Spleen (tissue), 11 donors: ENCODE measurements at regions not wholly inside any gene's neighbourhood (a gene's known extent, or its start where the extent isn't known, plus 50 kb on each side); places are given as distances from the start of the nearest gene placed in this dataset.
"Not testable (repeated sequence)": the region's sequence is repeated elsewhere in the genome, so short reads cannot be mapped to it uniquely, and the experiment has no call there.

Source experiments
- DNase-seq: peaks from one replicate; pipeline ENCODE4 v3.0.0-alpha.2; 2020
- H3K27ac ChIP-seq, 8 donors: fragments of 200-600 bp; sonication (generic) in 7 of 8; 1 replicate in 4 of 8; 2 replicates in 4 of 8; pipeline versions ENCODE4 v1.5.0 to v1.8.0; 2016 to 2021; ENCODE audit warnings: inconsistent platforms in 4 of 8, mild to moderate bottlenecking in 4 of 8, moderate library complexity in 1 of 8
- H3K27me3 ChIP-seq, 7 donors: fragments of 200-600 bp; sonication (generic) in 6 of 7; replicated peaks in 1 of 7; 1 replicate in 4 of 7; 2 replicates in 3 of 7; pipeline versions ENCODE4 v1.5.0 to v1.8.0; 2016 to 2021; ENCODE audit warnings: inconsistent platforms in 3 of 7, mild to moderate bottlenecking in 1 of 7
- H3K36me3 ChIP-seq, 6 donors: fragments of 200-600 bp; sonication (generic) in 5 of 6; 1 replicate in 4 of 6; 2 replicates in 2 of 6; pipeline versions ENCODE4 v1.5.0 to v1.8.0; 2016 to 2021; ENCODE audit warnings: inconsistent platforms in 2 of 6
- H3K4me1 ChIP-seq, 6 donors: fragments of 200-600 bp; sonication (generic) in 5 of 6; 1 replicate in 3 of 6; 2 replicates in 3 of 6; pipeline versions ENCODE4 v1.5.0 to v1.8.0; 2016 to 2021; ENCODE audit warnings: inconsistent platforms in 3 of 6
- H3K4me3 ChIP-seq, 8 donors: fragments of 200-600 bp; sonication (generic) in 7 of 8; 1 replicate in 4 of 8; 2 replicates in 4 of 8; pipeline versions ENCODE4 v1.5.0 to v1.8.0; 2016 to 2021; ENCODE audit warnings: inconsistent platforms in 4 of 8, mild to moderate bottlenecking in 4 of 8, moderate library complexity in 2 of 8
- H3K9me3 ChIP-seq, 8 donors: fragments of 200-600 bp; sonication (generic) in 7 of 8; 1 replicate in 4 of 8; 2 replicates in 4 of 8; pipeline versions ENCODE4 v1.5.0 to v1.8.0; 2016 to 2021; ENCODE audit warnings: inconsistent platforms in 4 of 8
- POLR2A ChIP-seq, 3 donors: fragments of 450-650 bp; IDR thresholded peaks; one replicate each; pipeline ENCODE4 v1.5.1; 2017; ENCODE audit warnings: antibody characterized with exemption in 3 of 3, mild to moderate bottlenecking in 1 of 3
- POLR2AphosphoS5 ChIP-seq, 3 donors: sonication (generic); formaldehyde crosslinking; IDR thresholded peaks; one replicate each; pipeline ENCODE4 v1.5.1; 2017; ENCODE audit warnings: antibody characterized with exemption in 3 of 3
- WGBS, 5 donors: extraction: QIAGEN DNeasy Blood & Tissue Kit in 3 of 5; methylation state at CpG; one replicate each; pipeline versions ENCODE4 v1.1.5 to v1.1.7; 2013 to 2018; 5-methylcytosine and 5-hydroxymethylcytosine counted together
- intact Hi-C: fragments of 100-400 bp; cut with DNase I; formaldehyde crosslinking; loops from one replicate; pipeline ENCODE4 v1.15.0; 2023; ENCODE audit warnings: low total_unique reads
- TF ChIP-seq, protein P1 (sequence below), 11 experiments: fragments of 200-600 bp in 7 of 11; fragments of 450-650 bp in 4 of 11; sonication (generic) in 4 of 11; IDR thresholded peaks in 8 of 11; conservative IDR thresholded peaks in 3 of 11; 1 replicate in 7 of 11; 2 replicates in 4 of 11; pipeline versions ENCODE4 v1.4.0 to v1.8.0; 2016 to 2021; ENCODE audit warnings: antibody characterized with exemption in 11 of 11, inconsistent platforms in 4 of 11, mild to moderate bottlenecking in 1 of 11
- donor health status: healthy with polysubstance abuse.
- donor health status: DM: no; HTN: no; CAD: no; lungs with moderate emphysema.
- donor health status: DM: no; HTN: no; CAD: no.
- donor health status: Bipolar disorder and iron deficiency.
- donor health status: healthy.
- donor health status: DM: no; HTN: no; CAD: no.
- donor health status: DM: yes; HTN: yes; CAD: no.

- H3K36me3 ChIP-seq: no peaks in the 10 kb centered on the region
- no peaks in the 10 kb centered on the region for H3K9me3 ChIP-seq
- H3K27ac ChIP-seq: no peak overlapping the region
- H3K4me3 ChIP-seq: no peak overlapping the region
- H3K27me3 ChIP-seq: no peaks in the 10 kb centered on the region
- TF ChIP-seq, protein P1, sequence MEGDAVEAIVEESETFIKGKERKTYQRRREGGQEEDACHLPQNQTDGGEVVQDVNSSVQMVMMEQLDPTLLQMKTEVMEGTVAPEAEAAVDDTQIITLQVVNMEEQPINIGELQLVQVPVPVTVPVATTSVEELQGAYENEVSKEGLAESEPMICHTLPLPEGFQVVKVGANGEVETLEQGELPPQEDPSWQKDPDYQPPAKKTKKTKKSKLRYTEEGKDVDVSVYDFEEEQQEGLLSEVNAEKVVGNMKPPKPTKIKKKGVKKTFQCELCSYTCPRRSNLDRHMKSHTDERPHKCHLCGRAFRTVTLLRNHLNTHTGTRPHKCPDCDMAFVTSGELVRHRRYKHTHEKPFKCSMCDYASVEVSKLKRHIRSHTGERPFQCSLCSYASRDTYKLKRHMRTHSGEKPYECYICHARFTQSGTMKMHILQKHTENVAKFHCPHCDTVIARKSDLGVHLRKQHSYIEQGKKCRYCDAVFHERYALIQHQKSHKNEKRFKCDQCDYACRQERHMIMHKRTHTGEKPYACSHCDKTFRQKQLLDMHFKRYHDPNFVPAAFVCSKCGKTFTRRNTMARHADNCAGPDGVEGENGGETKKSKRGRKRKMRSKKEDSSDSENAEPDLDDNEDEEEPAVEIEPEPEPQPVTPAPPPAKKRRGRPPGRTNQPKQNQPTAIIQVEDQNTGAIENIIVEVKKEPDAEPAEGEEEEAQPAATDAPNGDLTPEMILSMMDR (IDR thresholded peaks at IDR 0.05 in 8 of 11, conservative IDR thresholded peaks at IDR 0.05 in 3 of 11): no peak
- TF ChIP-seq POLR2A (IDR thresholded peaks at IDR 0.05) (no peak), POLR2AphosphoS5 (IDR thresholded peaks at IDR 0.05) (no peak)
- intact Hi-C loops: no loop called here
- WGBS, 5 donors: 76 to 92% (median 89%) methylated on average over 1 of the region's 1 CpG
- H3K4me1 ChIP-seq: no peaks in the 10 kb centered on the region
- DNase-seq: no peak
Measured at GRCh38 chr5:163108351-163108750, 329.0 kb upstream of the CCNG1 start.

DNA sequence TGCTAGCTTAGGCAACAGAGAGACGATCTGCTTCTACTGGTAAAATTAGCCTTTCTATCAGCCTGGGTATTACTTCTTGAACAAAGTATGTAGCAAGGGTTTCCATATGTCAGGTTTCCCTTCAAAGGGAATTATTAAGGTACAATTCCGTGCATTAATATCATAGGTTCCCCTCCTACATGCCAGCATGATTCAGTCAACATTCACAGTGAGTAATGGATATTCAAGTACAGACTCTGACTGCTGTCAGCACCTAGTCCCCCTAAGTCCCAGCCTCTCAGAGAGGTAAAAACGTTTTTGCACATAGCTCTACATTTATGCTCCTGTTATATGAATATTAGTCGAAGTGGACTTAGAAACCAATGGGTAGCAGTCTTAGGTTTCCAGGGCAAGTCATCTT lies 322.4 kb upstream of the CCNG1 start:
- WGBS, 5 donors: 56 to 77% (median 61%) methylated on average over 4 of the region's 4 CpGs
- intact Hi-C loops: no loop called here
- no peak overlapping the region for H3K27ac ChIP-seq
- peaks cover 0 to 18% (median 6%) of the 10 kb centered on the region in 8 donors for H3K9me3 ChIP-seq
- H3K27me3 ChIP-seq: no peaks in the 10 kb centered on the region
- H3K36me3 ChIP-seq: no peaks in the 10 kb centered on the region
- H3K4me3 ChIP-seq: no peak overlapping the region
- DNase-seq: no peak
- H3K4me1 ChIP-seq: no peaks in the 10 kb centered on the region
- TF ChIP-seq, protein P1 (IDR thresholded peaks at IDR 0.05 in 8 of 11, conservative IDR thresholded peaks at IDR 0.05 in 3 of 11): no peak

DNA sequence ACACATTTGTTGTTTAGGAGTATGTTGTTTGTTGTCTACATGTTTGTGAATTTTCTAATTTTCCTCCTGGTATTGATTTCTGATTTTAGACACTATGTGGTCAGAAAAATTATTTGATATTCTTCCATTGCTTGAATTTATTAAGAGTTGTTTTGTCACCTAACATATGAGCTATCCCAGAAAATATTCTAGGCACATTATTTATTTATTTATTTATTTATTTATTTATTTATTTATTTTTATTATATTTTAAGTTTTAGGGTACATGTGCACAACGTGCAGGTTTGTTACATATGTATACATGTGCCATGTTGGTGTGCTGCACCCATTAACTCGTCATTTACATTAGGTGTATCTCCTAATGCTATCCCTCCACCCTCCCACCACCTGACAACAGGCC lies 320.8 kb upstream of the CCNG1 start:
- peaks cover 0 to 28% (median 7%) of the 10 kb centered on the region in 8 donors for H3K9me3 ChIP-seq
- H3K4me1 ChIP-seq, H3K4me3 ChIP-seq, intact Hi-C loops, DNase-seq, H3K36me3 ChIP-seq, H3K27ac ChIP-seq, H3K27me3 ChIP-seq: not testable (repeated sequence)
- WGBS, 5 donors: 76 to 88% (median 81%) methylated on average over 2 of the region's 2 CpGs

- intact Hi-C loops: no loop called here
- H3K9me3 ChIP-seq: peaks cover 0 to 7% (median 0%) of the 10 kb centered on the region in 8 donors
- H3K36me3 ChIP-seq: no peaks in the 10 kb centered on the region
- DNase-seq: no peak
- TF ChIP-seq, protein P1 (IDR thresholded peaks at IDR 0.05 in 8 of 11, conservative IDR thresholded peaks at IDR 0.05 in 3 of 11): no peak
- TF ChIP-seq POLR2A (IDR thresholded peaks at IDR 0.05): no peak
- no peak for TF ChIP-seq POLR2AphosphoS5 (IDR thresholded peaks at IDR 0.05)
- no peak overlapping the region for H3K27ac ChIP-seq
- H3K4me3 ChIP-seq: no peak overlapping the region
- no peaks in the 10 kb centered on the region for H3K27me3 ChIP-seq
- no peaks in the 10 kb centered on the region for H3K4me1 ChIP-seq
Measured at GRCh38 chr5:163134061-163134460, 303.3 kb upstream of the CCNG1 start.

DNA sequence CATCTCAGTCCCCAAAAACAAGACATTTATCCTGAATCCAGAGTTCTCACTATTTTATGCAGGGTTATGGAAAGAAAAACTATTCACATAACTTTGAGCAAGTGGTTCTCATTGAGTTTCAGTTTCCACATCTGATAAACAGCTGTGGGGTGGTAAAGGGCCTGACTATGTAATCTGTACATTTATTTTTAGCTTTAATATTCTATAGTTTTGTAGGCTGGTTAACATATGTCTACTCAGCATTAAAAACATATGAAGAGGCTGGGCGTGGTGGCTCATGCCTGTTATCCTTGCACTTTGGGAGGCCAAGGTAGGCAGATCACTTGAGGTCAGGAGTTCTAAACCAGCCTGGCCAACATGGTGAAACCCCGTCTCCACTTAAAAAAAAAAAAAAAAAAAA lies 301.5 kb upstream of the CCNG1 start:
- TF ChIP-seq, protein P1 (IDR thresholded peaks at IDR 0.05 in 8 of 11, conservative IDR thresholded peaks at IDR 0.05 in 3 of 11): no peak
- no peak for TF ChIP-seq POLR2AphosphoS5 (IDR thresholded peaks at IDR 0.05)
- TF ChIP-seq POLR2A (IDR thresholded peaks at IDR 0.05): no peak
- intact Hi-C loops: no loop called here
- no peak for DNase-seq
- no peak overlapping the region for H3K27ac ChIP-seq
- H3K4me3 ChIP-seq: no peak overlapping the region
- H3K27me3 ChIP-seq: no peaks in the 10 kb centered on the region
- H3K9me3 ChIP-seq: peaks cover 0 to 10% (median 0%) of the 10 kb centered on the region in 8 donors
- 58 to 90% (median 73%) methylated on average over 2 of the region's 2 CpGs for WGBS, 5 donors
- no peaks in the 10 kb centered on the region for H3K36me3 ChIP-seq
- no peaks in the 10 kb centered on the region for H3K4me1 ChIP-seq
